HG03196 (cell line): ENCODE measurements at regions not wholly inside any gene's neighbourhood (a gene's known extent, or its start where the extent isn't known, plus 50 kb on each side); places are given as distances from the start of the nearest gene placed in this dataset.

Experiments
- ATAC-seq: cut with Tn5 transposase; IDR thresholded peaks from one replicate; pipeline ENCODE4 v1.9.1; 2021; ENCODE audit not compliant: unreplicated experiment

DNA sequence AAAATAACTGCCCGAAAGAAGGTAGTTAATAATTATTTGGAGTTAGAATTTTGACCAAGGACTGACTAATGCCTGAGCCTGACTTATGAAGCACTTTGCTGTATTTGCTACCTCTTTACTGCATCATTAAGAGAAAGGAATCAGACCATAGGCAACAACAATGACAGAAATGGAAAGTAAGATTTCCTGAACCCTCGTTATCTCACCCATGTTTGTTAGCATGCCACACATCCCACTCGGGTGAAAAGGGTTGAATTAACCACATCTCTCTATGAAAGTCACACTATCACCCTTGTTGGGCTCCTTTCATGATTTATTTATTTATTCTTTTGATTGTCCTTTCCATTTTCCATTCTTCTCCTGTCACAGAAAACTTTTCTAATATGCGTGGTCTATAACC is 59.6 kb downstream of the OLIG3 start:
- ATAC-seq: no peak

GRCh38 chr6:137432054-137432611 is 62.1 kb downstream of the OLIG3 start:
- ATAC-seq: peak; percentile 66

DNA sequence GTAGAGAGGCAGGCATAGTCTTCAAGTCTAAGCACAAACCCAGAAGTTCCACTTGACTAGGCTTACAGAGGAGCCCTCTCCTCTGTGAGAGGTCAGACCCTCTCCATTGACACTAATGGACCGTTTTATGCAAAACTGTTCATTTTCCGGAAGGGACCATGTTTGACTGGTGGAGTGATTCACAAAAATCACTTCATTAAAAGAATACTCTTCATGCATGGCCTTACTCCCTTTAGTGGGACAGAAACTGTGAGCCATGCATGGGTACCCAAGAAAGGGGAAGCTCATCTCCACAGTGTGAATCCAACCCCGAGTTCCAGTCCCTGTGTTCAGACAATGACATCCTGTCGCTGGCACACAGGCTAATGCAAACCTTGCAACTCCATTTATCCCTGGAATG is 63.2 kb downstream of the OLIG3 start:
- peak; percentile 50 for ATAC-seq

DNA sequence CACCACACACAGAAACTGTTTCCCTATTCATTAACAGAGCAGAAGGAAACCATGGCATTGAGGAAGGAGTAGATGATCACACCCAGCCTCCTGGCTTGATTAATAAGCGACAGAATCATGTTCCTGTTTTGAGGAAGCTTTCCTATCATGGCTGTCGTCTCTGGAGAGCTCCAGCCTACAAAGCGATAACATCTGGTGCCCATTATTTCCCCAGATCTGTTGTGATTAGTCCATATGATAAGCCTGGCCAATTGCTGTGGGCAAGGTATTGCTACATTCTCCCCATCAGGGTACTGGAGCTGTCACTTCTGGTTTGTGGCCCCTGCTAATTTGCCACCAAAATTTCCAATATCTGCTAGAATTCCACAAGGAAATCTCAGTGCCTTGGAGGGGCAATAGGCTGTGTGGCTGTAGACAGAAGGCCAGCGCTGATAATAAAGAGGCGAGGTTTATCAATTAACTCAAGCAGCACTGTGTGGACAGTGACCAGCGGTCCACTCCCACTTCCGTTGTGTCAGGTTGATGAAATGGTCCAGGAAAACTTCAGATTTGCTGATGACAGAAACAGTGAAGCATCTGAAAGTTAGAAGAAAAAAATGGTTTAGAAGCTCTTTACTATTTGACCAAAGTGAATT is 66.4 kb downstream of the OLIG3 start:
- no peak for ATAC-seq

- no peak for ATAC-seq
These were observed 68.0 kb downstream of the OLIG3 start for GRCh38 chr6:137426007-137426689.

- ATAC-seq: no peak
These were observed 69.9 kb downstream of the OLIG3 start for GRCh38 chr6:137424251-137424650.

- ATAC-seq: no peak
These were observed 70.6 kb downstream of the OLIG3 start for GRCh38 chr6:137423451-137424168.

GRCh38 chr6:137417396-137417795 is 76.8 kb downstream of the OLIG3 start:
- no peak for ATAC-seq

GRCh38 chr6:137416376-137417109 is 77.7 kb downstream of the OLIG3 start:
- no peak for ATAC-seq

GRCh38 chr6:137415834-137416190 is 78.4 kb downstream of the OLIG3 start:
- ATAC-seq: no peak

- ATAC-seq: peak; percentile 84
These were observed 78.9 kb downstream of the OLIG3 start for GRCh38 chr6:137415127-137415833.

GRCh38 chr6:137414599-137414998 is 79.6 kb downstream of the OLIG3 start:
- ATAC-seq: no peak

DNA sequence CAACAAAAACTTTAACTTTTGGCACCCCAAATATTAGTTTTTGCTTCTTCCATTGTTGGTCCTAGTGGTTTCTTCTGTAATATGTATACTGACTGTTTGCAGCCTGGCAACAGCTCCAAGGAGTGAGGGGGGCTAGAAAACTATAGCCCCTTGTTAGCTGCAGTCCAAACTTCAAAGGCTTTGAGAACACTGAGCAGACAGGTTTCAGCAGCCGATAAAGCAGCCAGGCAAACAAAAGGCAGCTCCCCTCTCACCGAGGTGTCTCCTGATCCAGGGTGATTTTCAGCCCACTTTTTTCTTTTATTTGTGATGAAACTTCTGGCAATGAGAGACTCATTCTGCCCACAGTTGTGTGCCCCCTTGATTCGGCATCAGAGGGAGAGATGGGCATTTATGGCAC is 80.7 kb downstream of the OLIG3 start:
- ATAC-seq: no peak

- ATAC-seq: no peak
These were observed 81.6 kb downstream of the OLIG3 start for GRCh38 chr6:137412562-137412961.

DNA sequence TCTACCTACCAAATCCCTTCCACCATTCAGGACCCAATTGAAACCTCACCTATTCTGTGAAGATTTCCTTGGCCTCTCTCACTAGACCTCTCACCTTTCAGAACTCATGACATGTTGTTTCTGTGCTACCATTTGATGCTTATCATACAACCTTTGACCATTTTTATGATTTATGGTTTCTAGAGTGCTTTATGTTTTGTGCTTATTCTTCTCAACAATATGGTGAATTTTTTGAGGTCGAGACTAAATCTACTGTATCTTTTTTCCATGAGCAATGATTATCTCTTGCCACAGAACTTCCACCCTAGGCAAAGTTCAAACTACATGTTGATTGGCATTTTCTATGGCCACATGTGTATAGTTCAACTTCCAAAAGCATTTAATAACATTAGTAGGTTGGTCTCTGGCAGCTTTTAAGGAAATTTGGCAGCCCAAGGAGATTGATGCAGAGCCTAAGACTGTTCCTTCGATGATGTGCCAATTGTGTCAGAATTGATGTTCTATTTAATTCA is 84.9 kb downstream of the OLIG3 start:
- no peak for ATAC-seq

GRCh38 chr6:137407816-137408215 is 86.4 kb downstream of the OLIG3 start:
- ATAC-seq: no peak

- no peak for ATAC-seq
These were observed 88.4 kb downstream of the OLIG3 start for GRCh38 chr6:137405806-137406205.

DNA sequence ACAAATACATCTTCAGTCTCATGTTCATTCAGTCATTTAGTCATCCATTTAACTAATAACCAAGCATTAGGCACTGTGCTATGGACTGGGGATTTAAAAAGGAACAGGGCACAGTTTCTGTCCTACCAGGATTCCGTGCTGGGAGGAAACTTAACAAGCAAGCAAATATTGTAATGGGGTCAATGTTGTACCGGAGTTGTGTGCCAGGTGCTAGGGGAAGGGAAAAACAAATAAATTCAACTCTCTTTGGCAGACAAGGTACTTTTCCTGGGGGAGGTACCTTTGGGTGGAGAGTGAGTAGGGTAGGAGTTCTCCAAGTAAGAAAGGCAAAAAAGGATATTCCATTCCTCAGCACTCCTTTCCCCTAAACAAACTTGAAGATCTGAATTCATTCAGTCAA is 90.3 kb downstream of the OLIG3 start:
- ATAC-seq: no peak

DNA sequence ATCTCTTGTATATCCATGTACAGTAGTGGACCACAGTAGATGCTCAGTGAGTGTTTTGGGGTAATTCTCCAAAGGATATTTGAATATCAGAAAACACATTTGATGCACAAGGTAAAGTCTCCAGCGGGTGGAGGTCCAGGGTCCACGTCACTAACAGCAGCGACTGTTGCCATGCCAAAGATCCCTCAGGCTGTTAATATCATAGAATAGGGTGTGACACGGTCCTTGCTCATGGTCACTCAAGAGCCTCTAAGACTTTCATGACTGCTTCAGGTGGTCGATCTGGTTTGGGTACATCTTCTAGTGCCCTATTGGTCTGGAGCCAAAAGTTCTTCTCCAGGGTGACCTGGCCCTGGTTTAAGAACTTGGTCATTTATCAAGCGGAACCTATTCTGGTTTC is 90.8 kb downstream of the OLIG3 start:
- no peak for ATAC-seq

GRCh38 chr6:137402143-137402680 is 92.0 kb downstream of the OLIG3 start:
- ATAC-seq: no peak
